H9 (cell line): ENCODE measurements at regions not wholly inside any gene's neighbourhood (a gene's known extent, or its start where the extent isn't known, plus 50 kb on each side); places are given as distances from the start of the nearest gene placed in this dataset.

ENCODE experiments used
- DNase-seq: peaks from one replicate; pipeline ENCODE4 v3.0.0-alpha.2; 2017
- H2AFZ ChIP-seq: one replicate; pipeline ENCODE4 v1.6.1; 2013; ENCODE audit warnings: mild to moderate bottlenecking, low read length, control low read depth, moderate library complexity
- H2AK5ac ChIP-seq: 2 replicates; pipeline ENCODE4 v1.6.1; 2013; ENCODE audit warnings: low read length, control low read depth, mixed read lengths; ENCODE audit not compliant: insufficient read length
- H2BK120ac ChIP-seq: one replicate; pipeline ENCODE4 v1.6.1; 2013; ENCODE audit warnings: low read depth, mild to moderate bottlenecking, low read length, control low read depth, inconsistent platforms; ENCODE audit not compliant: poor library complexity, severe bottlenecking
- H2BK12ac ChIP-seq: 2 replicates; pipeline ENCODE4 v1.6.1; 2013; ENCODE audit warnings: low read length, control low read depth, mixed read lengths, low read depth; ENCODE audit not compliant: insufficient read length
- H2BK15ac ChIP-seq: 2 replicates; pipeline ENCODE4 v1.6.1; 2013; ENCODE audit warnings: low read depth, low read length, control low read depth
- H2BK20ac ChIP-seq: one replicate; pipeline ENCODE4 v1.6.1; 2013; ENCODE audit warnings: low read depth, mild to moderate bottlenecking, low read length, control low read depth, inconsistent platforms; ENCODE audit not compliant: poor library complexity, severe bottlenecking
- H2BK5ac ChIP-seq: 2 replicates; pipeline ENCODE4 v1.6.1; 2013; ENCODE audit warnings: low read length, control low read depth, mixed read lengths; ENCODE audit not compliant: insufficient read length
- H3K14ac ChIP-seq: 2 replicates; pipeline ENCODE4 v1.6.1; 2013; ENCODE audit warnings: low read length, control low read depth; ENCODE audit not compliant: insufficient read depth
- H3K18ac ChIP-seq: 2 replicates; pipeline ENCODE4 v1.6.1; 2013; ENCODE audit warnings: low read depth, mild to moderate bottlenecking, mixed read lengths, low read length, control low read depth; ENCODE audit not compliant: insufficient read length
- H3K23ac ChIP-seq: 2 replicates; pipeline ENCODE4 v1.6.1; 2013; ENCODE audit warnings: low read length, control low read depth, mixed read lengths, low read depth; ENCODE audit not compliant: insufficient read length
- H3K23me2 ChIP-seq: 2 replicates; pipeline ENCODE4 v1.6.1; 2013; ENCODE audit warnings: low read depth, mild to moderate bottlenecking, mixed read lengths, low read length, control low read depth; ENCODE audit not compliant: insufficient read length, poor library complexity, severe bottlenecking
- H3K27ac ChIP-seq: 2 replicates; pipeline ENCODE4 v1.5.1; 2013; ENCODE audit warnings: low read length, control low read depth, mixed read lengths, low read depth; ENCODE audit not compliant: insufficient read length
- H3K27me3 ChIP-seq: 2 replicates; pipeline ENCODE4 v1.6.1; 2013; ENCODE audit warnings: low read length, control low read depth, inconsistent platforms; ENCODE audit not compliant: insufficient read depth
- H3K4ac ChIP-seq: 2 replicates; pipeline ENCODE4 v1.6.1; 2013; ENCODE audit warnings: low read depth, mild to moderate bottlenecking, control low read depth, inconsistent platforms, low read length, moderate library complexity
- H3K4me1 ChIP-seq: 2 replicates; pipeline ENCODE4 v1.6.1; 2013; ENCODE audit warnings: low read length, control low read depth, inconsistent platforms; ENCODE audit not compliant: insufficient read depth
- H3K4me2 ChIP-seq: 2 replicates; pipeline ENCODE4 v1.6.1; 2013; ENCODE audit warnings: low read length, control low read depth, mixed read lengths; ENCODE audit not compliant: insufficient read length, insufficient read depth
- H3K56ac ChIP-seq: 2 replicates; pipeline ENCODE4 v1.6.1; 2013; ENCODE audit warnings: low read depth, mild to moderate bottlenecking, mixed read lengths, low read length, control low read depth; ENCODE audit not compliant: insufficient read length
- H3K79me1 ChIP-seq: 2 replicates; pipeline ENCODE4 v1.6.1; 2013; ENCODE audit warnings: low read depth, mild to moderate bottlenecking, moderate library complexity, low read length, control low read depth, inconsistent platforms; ENCODE audit not compliant: insufficient read depth, poor library complexity, severe bottlenecking
- H3K79me2 ChIP-seq: 2 replicates; pipeline ENCODE4 v1.6.1; 2013; ENCODE audit warnings: low read length, control low read depth, inconsistent platforms; ENCODE audit not compliant: insufficient read depth
- H3K9ac ChIP-seq: 2 replicates; pipeline ENCODE4 v1.6.1; 2013; ENCODE audit warnings: low read length, control low read depth, mixed read lengths; ENCODE audit not compliant: insufficient read length; ENCODE audit errors: extremely low read depth
- H3K9me3 ChIP-seq: one replicate; pipeline ENCODE4 v1.6.1; 2013; ENCODE audit warnings: low read depth, low read length, inconsistent platforms; ENCODE audit not compliant: control insufficient read depth
- H3T11ph ChIP-seq: one replicate; pipeline ENCODE4 v1.6.1; 2013; ENCODE audit warnings: mild to moderate bottlenecking, low read length, control low read depth, inconsistent platforms
- H4K20me1 ChIP-seq: one replicate; pipeline ENCODE4 v1.6.1; 2013; ENCODE audit not compliant: control insufficient read depth, insufficient read length, insufficient read depth
- H4K5ac ChIP-seq: 2 replicates; pipeline ENCODE4 v1.6.1; 2013; ENCODE audit warnings: low read depth, mild to moderate bottlenecking, mixed read lengths, low read length, control low read depth; ENCODE audit not compliant: insufficient read length
- H4K8ac ChIP-seq: replicated peaks from 2 replicates; pipeline ENCODE4 v1.6.1; 2013; ENCODE audit warnings: low read length, control low read depth, mixed read lengths, low read depth; ENCODE audit not compliant: insufficient read length
- H4K91ac ChIP-seq: 2 replicates; pipeline ENCODE4 v1.6.1; 2013; ENCODE audit warnings: low read depth, mild to moderate bottlenecking, moderate library complexity, mixed read lengths, low read length, control low read depth; ENCODE audit not compliant: insufficient read length
- H3K27ac Mint-ChIP-seq, 3 experiments: 2 replicates in 2 of 3; 3 replicates in 1 of 3; pipeline ENCODE4 v1.8.0; 2020 to 2021; ENCODE audit warnings: mixed read lengths in 3 of 3, mild to moderate bottlenecking in 1 of 3, moderate library complexity in 1 of 3
- H3K27me3 Mint-ChIP-seq: 2 replicates; pipeline ENCODE4 v1.8.0; 2021; ENCODE audit warnings: low read depth, mild to moderate bottlenecking, moderate library complexity, mixed read lengths
- H3K36me3 Mint-ChIP-seq, 3 experiments: 2 replicates in 2 of 3; 3 replicates in 1 of 3; pipeline ENCODE4 v1.8.0; 2020 to 2021; ENCODE audit warnings: low read depth in 3 of 3, mixed read lengths in 3 of 3; ENCODE audit not compliant: insufficient read depth in 1 of 3
- H3K4me1 Mint-ChIP-seq, 2 experiments: 2 replicates each; pipeline ENCODE4 v1.8.0; 2020; ENCODE audit warnings: mixed read lengths in 2 of 2
- H3K4me3 Mint-ChIP-seq, 2 experiments: 2 replicates in 1 of 2; 3 replicates in 1 of 2; pipeline ENCODE4 v1.8.0; 2020 to 2021; ENCODE audit warnings: mild to moderate bottlenecking in 2 of 2, mixed read lengths in 2 of 2, moderate library complexity in 1 of 2
- H3K9me3 Mint-ChIP-seq, 2 experiments: 2 replicates in 1 of 2; 3 replicates in 1 of 2; pipeline ENCODE4 v1.8.0; 2020; ENCODE audit warnings: mild to moderate bottlenecking in 2 of 2, mixed read lengths in 2 of 2, moderate library complexity in 1 of 2
- WGBS: extraction: QIAGEN DNeasy Blood & Tissue Kit; methylation state at CpG from one replicate; pipeline ENCODE4 v1.1.7; 2013; ENCODE audit warnings: missing lambda C conversion rate, low lambda C conversion rate, mixed read lengths; ENCODE audit not compliant: insufficient read length; ENCODE audit errors: extremely low coverage; 5-methylcytosine and 5-hydroxymethylcytosine counted together
- TF ChIP-seq, protein P1 (sequence below): fragments of 200-600 bp; sonication (generic); conservative IDR thresholded peaks from 3 replicates; pipeline ENCODE4 v1.8.0; 2021; ENCODE audit warnings: antibody characterized with exemption, mild to moderate bottlenecking

DNA sequence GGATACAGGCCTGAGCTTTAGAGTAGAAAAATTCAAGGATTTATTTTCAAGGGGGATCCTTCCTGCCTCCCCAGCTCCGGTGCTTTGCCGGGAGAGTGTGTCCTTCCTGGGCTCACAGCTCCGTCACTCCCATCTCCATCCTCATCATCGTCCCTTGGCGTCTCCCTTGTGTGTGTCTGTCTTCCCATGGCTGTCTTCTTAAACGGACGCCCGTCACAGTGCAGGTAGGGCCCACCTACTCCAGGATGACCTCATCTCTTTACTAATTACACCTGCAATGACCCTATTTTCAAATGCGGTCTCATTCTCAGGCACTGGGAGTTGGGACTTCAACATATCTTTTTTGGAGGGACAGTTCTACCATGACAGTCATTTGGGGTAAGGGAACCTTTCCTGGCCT lies 320.3 kb upstream of the C1orf174 start:
- no peak overlapping the region for H3K4me3 Mint-ChIP-seq
- Histone ChIP-seq H2BK15ac (no peak overlapping the region), H3K4me2 (no peak overlapping the region), H3K14ac (no peak overlapping the region), H3K9ac (no peak overlapping the region), H3K79me1 (no peaks in the 10 kb centered on the region), H2BK20ac (no peak overlapping the region), H3T11ph (no peak overlapping the region), H3K9me3 (no peaks in the 10 kb centered on the region), H4K91ac (no peak overlapping the region), H3K23ac (no peak overlapping the region), H2BK12ac (no peak overlapping the region), H4K5ac (no peak overlapping the region), H4K20me1 (no peaks in the 10 kb centered on the region), H4K8ac (no peak overlapping the region), H3K27me3 (no peaks in the 10 kb centered on the region), H3K56ac (no peak overlapping the region), H3K79me2 (no peaks in the 10 kb centered on the region), H3K4me1 (no peaks in the 10 kb centered on the region), H3K4ac (no peak overlapping the region), H3K27ac (no peak overlapping the region), H2AFZ (no peak overlapping the region), H2BK5ac (no peak overlapping the region), H3K23me2 (no peaks in the 10 kb centered on the region), H3K18ac (no peak overlapping the region), H2AK5ac (no peak overlapping the region), H2BK120ac (no peak overlapping the region)
- TF ChIP-seq, protein P1, sequence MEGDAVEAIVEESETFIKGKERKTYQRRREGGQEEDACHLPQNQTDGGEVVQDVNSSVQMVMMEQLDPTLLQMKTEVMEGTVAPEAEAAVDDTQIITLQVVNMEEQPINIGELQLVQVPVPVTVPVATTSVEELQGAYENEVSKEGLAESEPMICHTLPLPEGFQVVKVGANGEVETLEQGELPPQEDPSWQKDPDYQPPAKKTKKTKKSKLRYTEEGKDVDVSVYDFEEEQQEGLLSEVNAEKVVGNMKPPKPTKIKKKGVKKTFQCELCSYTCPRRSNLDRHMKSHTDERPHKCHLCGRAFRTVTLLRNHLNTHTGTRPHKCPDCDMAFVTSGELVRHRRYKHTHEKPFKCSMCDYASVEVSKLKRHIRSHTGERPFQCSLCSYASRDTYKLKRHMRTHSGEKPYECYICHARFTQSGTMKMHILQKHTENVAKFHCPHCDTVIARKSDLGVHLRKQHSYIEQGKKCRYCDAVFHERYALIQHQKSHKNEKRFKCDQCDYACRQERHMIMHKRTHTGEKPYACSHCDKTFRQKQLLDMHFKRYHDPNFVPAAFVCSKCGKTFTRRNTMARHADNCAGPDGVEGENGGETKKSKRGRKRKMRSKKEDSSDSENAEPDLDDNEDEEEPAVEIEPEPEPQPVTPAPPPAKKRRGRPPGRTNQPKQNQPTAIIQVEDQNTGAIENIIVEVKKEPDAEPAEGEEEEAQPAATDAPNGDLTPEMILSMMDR = no peak
- H3K27me3 Mint-ChIP-seq = peaks cover 15% of the 10 kb centered on the region
- H3K36me3 Mint-ChIP-seq = peaks cover 0 to 3% (median 0%) of the 10 kb centered on the region in 3 experiments; a peak in 1 of 7 replicates
- DNase-seq = no peak
- H3K27ac Mint-ChIP-seq = no peak overlapping the region
- H3K4me1 Mint-ChIP-seq = no peaks in the 10 kb centered on the region
- WGBS = no CpG with 5 or more reads among the region's 9 CpGs
- peaks cover 13 to 15% of the 10 kb centered on the region in 2 experiments; a peak in 4 of 5 replicates for H3K9me3 Mint-ChIP-seq
